ENCODE measurements at regions not wholly inside any gene's neighbourhood (a gene's known extent, or its start where the extent isn't known, plus 50 kb on each side); places are given as distances from the start of the nearest gene placed in this dataset.

DNA sequence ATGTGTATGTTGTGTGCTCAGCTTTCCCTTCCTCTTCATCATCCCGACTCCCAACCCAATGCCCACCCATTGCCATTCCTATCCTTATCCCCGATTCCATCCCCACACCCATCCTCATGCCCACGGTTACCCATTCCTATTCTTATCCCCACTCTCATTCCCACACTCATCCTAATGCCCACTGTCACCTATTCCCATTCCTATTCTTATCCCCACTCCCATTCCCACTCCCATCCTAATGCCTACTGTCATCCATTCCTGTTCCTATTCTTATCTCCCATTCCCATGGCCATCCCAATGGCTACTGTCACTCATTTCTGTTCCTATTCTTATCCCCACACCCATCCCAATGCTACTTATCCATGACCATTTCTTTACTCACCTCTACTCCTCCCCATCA lies 254.1 kb downstream of the DHX35 start:
- no peak overlapping the region for H3K4me3 ChIP-seq (ENCODE audit: low read depth, low read length)

DNA sequence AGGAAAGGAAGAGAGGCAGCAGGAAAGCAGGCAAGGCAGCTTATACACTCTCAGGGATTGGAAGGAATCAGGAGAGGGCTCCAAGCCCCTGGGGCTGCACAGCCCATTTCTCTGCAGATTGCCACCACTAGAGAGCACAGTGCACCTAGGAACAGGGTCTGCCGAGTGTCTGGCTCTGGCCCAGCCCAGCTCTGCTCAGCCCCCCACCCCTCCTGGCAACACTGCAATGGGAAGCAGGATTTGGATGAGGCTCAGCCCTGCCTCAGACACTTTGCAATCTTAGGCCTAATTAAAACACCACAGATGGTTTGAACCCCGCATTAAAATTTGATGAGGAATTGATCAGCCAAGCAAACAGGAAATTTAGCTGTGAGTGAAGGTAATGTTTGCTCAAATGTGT lies 252.7 kb downstream of the DHX35 start:
- no peak overlapping the region for H3K4me3 ChIP-seq (ENCODE audit: low read depth, low read length)

DNA sequence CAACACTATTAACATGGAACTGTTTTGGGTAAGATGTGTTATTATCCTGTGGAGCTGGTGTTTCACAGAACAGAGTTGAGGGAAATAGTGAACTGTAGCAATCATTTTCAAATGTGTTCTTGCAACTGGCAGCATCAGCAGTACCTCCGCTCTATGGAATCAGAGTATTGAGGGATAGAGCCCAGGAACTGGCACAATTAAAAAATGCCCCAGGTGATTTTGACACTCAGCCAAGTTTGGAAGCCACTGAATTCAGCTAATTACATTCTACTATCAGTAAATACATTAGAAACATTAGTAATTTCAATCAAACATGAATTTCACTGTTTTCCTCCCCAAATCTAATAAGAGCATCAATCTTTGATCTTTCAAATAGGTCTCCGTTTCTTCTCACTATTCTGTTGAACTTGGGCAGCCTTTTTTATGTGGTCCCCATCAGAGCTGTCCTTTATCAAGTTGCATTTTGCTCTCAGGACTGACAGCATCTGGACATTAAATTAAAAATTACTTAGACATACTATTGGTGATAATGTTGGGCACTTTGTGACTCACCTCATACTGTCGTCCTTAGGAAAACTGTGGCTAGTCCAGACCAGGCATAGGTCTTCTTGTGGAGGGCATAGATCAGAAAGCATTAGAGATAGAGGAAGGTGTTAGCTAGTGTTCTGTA lies 251.5 kb downstream of the DHX35 start:
- H3K4me3 ChIP-seq (ENCODE audit: low read depth, low read length) = no peak overlapping the region

DNA sequence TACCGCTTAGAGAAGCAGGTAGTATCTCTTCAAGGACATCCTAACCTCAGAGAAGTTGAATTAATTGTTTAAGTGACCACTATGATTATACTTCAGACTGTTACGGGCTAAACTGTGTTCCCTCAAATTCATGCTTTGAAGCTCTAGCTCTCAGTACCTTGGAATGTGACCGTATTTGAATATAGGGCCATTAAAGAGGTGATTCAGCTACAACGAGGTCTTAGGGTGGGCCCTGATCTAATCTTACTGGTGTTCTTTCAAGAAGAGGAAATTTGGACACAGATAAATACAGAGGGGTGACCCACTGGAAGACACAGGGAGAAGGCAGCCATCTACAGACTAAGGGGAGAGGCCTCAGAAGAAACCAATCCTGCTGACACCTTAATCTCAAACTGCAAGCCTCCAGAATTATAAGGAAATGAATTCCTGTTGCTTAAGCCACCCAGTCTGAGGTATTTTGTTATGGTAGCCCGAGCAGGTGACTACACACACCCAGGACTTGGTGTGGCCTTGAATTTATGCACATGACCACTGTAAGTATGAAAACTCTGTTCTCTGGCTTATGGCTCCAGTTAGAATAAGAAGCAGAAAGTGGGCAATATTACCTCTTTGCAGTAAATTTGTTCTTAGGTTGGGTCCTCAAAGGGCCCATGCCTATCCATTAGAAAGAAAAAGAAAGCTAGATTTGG lies 249.1 kb downstream of the DHX35 start:
- H3K4me3 ChIP-seq (ENCODE audit: low read depth, low read length) = no peak overlapping the region

DNA sequence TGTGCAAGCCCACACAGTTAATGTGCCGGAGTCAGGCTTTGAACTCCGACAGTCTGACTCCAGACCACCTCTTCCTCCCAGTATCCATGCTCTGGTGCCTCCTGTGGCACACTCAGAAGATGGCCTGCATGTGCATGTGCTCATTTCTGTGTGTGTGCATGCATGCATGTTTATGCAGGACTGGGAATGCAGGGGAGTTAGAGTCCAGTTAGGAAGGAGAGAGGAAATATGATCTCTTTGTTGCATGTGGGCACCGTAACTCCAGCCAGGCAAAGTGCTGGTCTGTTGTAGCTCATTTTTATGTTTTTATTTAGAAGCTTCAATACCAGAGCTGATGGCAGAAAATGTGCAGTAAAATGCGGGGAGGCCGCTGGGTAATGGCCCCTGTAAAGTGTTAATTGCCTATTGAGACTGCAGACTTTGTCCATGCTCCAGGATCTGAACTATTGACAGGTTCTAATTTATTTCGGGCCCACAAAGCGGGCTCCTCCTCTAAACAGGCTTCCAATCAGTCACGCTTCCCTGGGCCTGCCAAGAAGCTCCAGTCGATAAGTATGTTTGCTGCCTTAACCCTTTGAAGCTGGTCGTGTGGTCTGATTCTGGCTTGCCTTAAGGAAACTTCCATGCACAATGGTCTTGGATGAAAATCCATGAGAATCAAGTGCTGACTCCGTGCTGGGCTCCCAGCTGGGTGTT lies 248.3 kb downstream of the DHX35 start:
- H3K4me3 ChIP-seq (ENCODE audit: low read depth, low read length) = no peak overlapping the region

DNA sequence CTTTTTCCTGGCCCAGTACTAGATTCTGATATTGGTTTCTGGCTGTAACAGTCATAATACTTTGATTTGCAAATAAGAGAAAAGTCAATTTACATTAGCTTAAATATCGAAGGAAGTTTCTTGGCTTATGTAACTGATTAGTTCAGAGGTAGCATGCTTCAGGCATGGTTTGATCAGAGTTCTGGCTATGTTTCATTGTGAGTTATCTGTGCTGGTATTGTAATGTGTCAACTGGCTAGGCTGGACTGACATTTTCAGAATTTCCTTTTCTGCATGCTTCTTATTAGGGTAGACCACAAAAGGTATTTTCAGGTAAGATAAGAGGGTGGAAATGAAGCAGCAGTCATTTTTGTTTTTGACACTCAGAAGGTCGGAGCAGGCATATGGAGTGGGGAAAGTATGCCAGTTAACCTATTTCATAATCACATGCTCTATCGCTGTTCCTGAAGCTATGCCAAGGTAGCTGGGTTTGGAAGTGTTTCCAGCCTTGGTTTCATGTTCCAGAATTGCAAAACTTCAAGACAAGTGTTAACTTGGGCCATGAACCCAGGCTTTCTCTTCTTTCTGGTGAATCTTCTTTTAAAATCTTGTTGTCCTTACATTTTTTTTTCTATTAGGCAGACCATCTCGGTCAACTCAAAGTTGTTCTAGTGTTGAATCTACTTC lies 244.9 kb downstream of the DHX35 start:
- no peak overlapping the region for H3K4me3 ChIP-seq (ENCODE audit: low read depth, low read length)

DNA sequence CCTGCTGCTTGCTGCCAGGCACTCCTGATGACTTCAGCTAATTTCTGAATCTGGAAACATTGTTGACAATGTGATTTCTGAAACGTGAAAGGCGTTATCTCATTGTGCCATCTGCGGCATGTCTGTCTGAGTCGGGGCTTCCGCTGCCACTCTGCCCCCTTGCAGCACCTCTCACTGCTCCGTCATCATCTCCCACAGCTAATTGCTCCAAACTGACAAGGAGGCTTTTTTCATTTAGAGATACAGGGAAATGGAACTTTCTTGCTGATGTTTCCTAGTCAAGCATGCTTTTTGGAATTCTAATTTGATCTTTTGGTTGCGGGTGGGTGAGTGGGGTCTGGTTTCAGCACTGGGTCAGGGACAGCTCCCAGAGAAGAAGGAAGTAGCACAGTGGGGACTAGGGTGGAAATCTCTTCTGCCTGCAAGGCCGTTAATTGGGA lies 233.5 kb downstream of the DHX35 start:
- H3K4me3 ChIP-seq (ENCODE audit: low read depth, low read length) = no peak overlapping the region

DNA sequence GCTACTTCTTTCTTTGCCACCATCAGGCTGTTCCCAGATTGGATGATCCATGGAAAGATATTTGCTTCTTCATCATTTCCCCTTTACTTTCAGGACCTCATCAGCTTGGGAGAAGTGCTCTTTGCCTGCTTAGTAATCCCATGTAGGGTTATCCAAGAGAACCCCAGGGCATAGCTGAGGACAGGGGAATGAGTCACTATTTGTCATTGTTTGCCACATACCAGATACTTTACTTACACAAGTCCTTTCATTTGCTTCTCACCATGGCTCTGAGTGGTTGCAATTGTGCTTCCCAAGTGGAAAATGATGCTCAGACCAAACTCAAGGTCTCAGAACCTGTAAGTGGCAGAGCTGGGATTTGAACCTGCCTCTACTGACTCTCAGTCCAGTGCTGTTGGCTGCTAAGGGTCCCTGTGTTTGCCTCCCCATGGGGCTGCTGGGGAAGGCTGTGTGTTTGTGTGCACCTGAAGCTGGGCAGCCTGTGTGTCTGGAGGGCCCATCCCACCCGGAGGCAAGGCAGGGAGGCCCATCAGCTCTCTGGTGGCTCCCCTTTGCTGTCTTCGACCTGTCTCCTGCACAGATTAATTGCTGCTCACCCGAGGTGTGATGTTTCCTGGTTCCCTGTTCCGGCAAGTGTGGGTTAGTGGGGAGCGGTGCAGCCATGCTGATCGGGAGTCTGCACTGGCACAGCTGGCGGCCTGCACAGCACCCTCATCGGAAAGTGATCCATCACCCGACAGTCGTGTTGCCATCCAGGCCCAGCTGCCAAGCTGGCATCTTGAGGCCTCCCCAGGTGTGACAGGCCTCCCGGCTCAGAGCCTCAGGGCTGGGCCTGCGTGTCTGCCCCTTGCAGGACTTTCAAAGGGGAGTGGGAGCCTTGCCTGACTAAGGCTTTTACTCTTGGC lies 228.8 kb downstream of the DHX35 start:
- no peak overlapping the region for H3K4me3 ChIP-seq (ENCODE audit: low read depth, low read length)

DNA sequence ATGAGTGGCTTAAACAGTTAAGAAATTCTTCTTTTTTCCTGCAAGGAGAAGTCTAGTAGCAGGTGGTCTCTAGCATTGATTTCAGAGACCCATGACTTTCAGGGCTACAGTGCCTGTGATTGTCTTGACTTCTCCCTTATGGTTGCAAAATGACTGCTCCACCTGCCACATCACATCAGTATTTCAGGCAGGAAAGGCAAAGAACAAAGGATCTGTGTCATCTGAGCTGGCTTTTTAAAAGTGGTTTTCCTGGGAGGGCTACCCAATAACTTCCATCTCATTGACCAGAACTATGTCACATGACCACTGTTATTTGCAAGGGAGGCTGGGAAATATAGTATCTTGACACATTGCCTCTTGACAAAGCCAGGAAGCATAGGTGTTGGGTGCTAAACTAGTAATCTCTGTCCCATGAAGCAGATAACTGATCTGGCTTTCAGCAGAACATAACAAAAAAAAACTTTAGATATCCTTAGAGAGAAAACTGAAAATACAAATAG lies 226.2 kb downstream of the DHX35 start:
- H3K4me3 ChIP-seq (ENCODE audit: low read depth, low read length) = no peak overlapping the region

DNA sequence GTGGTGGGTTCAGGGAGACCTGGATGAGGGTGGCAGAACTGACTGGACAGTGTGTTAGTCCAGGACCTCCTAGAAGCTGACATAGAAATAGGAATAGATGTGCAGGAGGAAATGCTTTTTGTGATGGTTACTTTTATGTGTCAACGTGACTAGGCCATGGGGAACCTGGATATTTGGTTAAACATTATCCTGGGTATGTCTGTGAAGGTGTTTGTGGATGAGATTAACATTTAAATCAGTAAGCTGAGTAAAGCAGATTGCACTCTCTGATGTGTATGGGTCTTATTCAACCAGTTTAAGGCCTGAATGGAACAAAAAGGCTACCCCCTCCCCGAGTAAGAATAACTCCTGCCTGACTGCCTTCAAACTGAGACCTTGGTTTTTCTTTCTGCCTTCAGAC lies 219.3 kb downstream of the DHX35 start:
- H3K4me3 ChIP-seq (ENCODE audit: low read depth, low read length) = no peak overlapping the region

DNA sequence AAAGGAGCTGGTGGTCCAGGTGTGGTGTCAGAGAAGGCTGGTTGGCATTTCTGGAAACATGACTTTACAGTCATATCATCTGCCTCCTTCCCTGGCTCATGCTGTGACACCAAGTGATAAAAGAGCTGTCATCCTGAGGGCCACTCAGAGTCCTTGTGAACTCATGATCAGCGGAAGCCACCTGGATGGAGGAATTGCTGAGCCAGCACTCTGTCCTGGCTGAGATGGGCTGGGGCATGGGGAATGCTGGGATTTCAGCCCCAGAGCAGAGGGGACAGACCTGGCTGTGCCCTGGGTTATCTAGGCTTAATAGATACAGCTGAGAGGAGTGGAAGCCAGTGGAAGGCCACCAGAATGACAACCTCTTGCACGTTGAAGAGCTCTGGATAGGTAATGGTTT lies 214.3 kb downstream of the DHX35 start:
- H3K4me3 ChIP-seq (ENCODE audit: low read depth, low read length) = no peak overlapping the region

DNA sequence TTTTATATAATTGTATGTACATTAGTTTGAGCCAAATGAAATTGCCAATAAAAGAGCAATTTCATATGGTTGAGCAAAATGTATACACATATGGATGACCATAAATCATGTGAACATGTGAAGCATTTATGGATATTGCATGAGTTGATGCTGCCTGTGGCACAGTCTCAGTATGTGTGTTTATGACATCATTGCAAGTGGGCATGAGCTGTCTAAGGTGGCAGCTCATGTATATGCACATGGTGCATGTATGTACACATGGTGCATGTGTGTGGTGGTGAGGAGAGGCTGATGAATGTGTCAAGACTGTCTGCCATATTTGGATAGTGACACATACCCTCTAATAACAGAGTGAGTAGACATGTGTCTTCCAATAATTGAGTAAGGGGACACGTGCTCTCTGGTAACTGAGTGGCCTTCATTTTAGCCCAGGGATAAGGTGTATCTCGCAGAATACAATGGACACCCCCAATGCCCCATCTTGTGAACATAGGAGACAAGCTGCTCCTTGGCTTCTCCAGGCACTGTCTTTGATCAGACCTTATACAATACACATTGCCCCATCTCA lies 208.8 kb downstream of the DHX35 start:
- H3K4me3 ChIP-seq (ENCODE audit: low read depth, low read length) = no peak overlapping the region

DNA sequence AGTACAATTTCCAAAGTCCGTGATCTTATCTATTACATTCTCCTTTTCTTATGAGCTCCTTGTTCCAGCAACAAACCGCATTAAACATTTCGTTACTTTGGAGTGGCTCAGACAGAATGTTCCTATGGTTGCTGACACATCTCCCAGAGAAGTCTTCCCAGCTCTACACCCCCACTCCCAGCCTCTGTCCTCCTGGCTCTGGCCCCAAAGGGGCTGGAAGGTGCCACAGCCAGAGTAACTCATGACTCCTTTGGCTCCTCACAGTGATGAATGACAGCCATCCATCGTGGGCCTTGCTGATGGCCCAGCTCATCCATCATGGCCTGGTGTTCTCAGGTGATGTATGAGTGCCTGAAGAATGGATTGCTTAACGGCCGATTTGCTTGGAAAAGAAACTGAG lies 203.0 kb downstream of the DHX35 start:
- no peak overlapping the region for H3K4me3 ChIP-seq (ENCODE audit: low read depth, low read length)

DNA sequence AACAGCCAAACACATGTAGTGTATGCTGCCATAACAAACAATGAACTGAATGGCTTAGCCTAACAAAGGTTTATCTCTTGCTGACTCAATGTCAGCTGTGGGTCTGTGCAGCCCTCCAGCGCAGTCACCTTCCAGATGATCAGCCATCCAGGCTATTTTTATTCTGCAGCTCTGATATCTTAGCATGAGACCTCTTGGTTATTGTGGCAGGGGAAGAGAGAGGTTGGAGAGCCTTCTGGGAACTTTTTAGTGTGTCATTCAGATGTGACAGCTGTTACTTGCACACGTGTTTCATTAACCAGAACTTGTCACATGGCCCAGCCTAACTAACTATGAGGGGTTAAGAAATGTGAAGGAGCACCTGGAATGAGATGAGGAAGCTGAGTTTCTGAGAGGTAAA lies 202.5 kb downstream of the DHX35 start:
- no peak overlapping the region for H3K4me3 ChIP-seq (ENCODE audit: low read depth, low read length)

DNA sequence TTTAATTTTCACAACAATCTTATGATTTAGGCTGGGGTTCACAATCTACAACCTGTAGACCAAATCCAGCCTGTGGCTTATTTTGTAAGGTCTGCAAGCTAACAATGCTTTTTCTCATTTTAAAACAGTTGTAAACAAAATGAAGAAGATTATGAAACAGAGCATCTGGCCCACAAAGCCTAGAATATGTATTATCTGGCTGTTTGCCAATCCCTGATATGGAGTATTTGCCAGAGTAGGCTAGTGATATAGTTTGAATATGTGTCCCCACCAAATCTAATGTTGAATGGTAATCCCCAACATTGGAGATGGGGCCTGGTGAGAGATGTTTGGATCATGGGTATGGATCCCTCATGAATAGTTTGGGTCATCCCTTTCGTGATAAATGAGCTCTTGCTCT lies 201.8 kb downstream of the DHX35 start:
- H3K4me3 ChIP-seq (ENCODE audit: low read depth, low read length) = no peak overlapping the region

DNA sequence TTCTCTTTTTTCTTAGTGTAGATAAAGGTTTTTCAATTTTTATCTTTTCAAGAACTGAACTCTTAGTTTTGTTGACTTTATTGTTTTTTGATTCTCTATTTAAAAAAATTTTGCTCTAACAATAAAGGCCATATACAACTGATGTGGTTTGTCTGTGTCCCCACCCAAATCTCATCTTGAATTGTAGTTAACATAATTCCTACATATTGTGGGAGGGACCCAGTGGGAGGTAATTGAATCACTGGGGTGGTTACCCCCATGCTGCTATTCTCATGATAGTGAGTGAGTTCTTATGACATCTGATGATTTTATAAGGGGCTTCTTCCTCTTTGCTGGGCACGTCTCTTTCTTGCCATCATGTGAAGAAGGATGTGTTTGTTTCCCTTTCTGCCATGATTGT lies 199.8 kb downstream of the DHX35 start:
- no peak overlapping the region for H3K4me3 ChIP-seq (ENCODE audit: low read depth, low read length)

DNA sequence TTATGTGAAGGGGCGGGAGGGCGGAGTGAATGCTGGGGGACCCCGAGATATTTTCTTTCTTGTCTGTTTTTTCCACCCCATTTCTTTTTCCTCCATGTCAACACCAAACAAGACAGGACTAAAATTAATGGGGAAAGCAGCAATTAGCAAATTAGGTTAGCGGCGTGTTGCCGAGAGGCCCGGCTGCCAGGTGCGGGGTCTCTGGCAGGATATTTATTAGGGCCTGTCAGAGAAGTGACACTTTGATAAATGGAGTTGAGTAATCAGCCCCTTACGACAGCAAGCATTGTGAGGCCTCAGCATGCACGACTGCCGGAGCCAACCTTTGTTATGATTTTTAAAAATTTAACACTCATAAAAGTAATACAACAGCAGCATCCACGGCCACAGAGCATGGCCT lies 193.8 kb downstream of the DHX35 start:
- no peak overlapping the region for H3K4me3 ChIP-seq (ENCODE audit: low read depth, low read length)

DNA sequence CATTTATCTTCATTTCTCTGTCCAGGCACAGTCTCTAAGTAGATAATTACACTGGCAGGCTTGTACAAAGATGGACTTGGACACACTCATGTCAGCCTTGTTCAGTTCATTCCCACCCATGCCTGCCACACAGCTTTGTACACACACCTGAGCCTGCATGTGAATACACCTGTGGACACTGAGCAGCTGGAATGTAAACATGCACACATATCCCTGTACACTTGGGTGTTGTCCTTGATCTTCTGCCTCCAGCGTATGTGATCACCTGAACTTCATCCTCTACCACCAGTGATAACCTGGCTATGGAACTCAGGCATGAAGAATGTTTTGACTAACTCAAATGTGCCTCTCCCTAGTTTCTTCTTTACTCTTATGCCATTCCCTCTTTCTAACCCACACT lies 190.6 kb downstream of the DHX35 start:
- H3K4me3 ChIP-seq (ENCODE audit: low read depth, low read length) = no peak overlapping the region

DNA sequence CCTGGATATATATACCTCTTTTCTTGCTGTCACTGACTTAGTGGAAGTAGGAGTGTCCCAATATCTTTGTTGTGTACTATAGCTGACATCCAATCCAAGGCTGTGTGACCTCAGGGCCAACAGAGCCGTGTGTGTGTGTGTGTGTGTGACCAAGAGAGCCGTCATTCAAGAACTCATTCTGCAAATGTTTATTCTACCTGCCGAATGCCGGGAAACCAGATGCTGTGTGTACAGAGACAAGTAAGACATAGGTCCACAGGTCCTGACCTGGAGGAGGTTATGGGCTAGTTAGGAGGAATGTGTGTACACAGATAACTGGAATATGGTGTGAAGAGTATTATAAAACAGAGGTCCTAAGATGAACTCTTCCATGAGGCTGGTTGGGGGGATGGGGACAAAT lies 190.0 kb downstream of the DHX35 start:
- no peak overlapping the region for H3K4me3 ChIP-seq (ENCODE audit: low read depth, low read length)

DNA sequence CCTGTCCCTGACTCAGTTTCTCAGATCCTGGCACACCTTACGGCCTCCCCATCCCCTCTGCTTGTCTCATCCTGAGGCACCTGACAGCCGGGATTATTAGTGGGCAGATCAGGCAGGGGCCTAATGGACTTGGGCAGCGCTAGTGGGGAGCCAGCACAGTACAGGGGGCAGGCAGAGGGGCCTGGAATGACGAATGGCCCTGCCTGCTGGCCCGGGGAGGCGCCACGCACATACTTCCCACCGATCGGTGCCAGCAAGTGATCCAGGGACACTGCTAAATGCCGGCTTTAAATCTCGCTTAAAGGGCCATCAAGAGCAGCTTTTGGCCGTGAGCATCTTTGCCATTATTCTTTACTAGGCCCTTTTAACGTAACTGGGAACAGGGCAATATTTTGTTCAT lies 188.4 kb downstream of the DHX35 start:
- H3K4me3 ChIP-seq (ENCODE audit: low read depth, low read length) = no peak overlapping the region

Measured in iPS-11a (cell line).